ENCODE measurements at regions not wholly inside any gene's neighbourhood (a gene's known extent, or its start where the extent isn't known, plus 50 kb on each side); places are given as distances from the start of the nearest gene placed in this dataset.
"Not testable (repeated sequence)": the region's sequence is repeated elsewhere in the genome, so short reads cannot be mapped to it uniquely, and the experiment has no call there.

- not testable (repeated sequence) for DNase-seq
Measured at GRCh38 chr3:75611724-75612460, 52.2 kb upstream of the FRG2C start.
